HG02763 (cell line): ENCODE measurements at regions not wholly inside any gene's neighbourhood (a gene's known extent, or its start where the extent isn't known, plus 50 kb on each side); places are given as distances from the start of the nearest gene placed in this dataset.
"Not testable (repeated sequence)": the region's sequence is repeated elsewhere in the genome, so short reads cannot be mapped to it uniquely, and the experiment has no call there.

Source experiments
- ATAC-seq: cut with Tn5 transposase; IDR thresholded peaks from one replicate; pipeline ENCODE4 v1.9.1; 2021; ENCODE audit warnings: mild to moderate bottlenecking, moderate library complexity; ENCODE audit not compliant: unreplicated experiment

GRCh38 chr1:189962181-189962580, 515.5 kb downstream of the BRINP3 start:
- no peak for ATAC-seq

- ATAC-seq, result no peak
Observed at GRCh38 chr1:189970331-189971230, 507.1 kb downstream of the BRINP3 start.

DNA sequence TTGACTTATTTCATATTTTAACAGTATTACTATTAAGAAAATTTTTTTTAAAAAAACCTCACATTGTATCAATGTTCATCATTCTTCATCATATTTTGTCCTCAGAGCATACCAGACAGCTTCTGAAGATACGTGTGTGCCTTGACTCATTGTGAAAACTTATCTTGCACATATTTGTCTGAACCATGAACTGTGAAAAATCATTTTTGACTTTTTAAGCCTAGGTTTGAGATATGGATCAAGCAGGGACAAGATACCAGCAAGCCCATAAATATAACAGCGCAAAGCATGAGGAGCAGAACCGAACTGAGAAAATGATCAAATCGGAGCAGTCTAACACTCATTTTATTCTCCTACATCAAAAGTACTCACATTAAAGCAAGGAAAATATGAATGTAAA, 506.0 kb downstream of the BRINP3 start:
- no peak for ATAC-seq

DNA sequence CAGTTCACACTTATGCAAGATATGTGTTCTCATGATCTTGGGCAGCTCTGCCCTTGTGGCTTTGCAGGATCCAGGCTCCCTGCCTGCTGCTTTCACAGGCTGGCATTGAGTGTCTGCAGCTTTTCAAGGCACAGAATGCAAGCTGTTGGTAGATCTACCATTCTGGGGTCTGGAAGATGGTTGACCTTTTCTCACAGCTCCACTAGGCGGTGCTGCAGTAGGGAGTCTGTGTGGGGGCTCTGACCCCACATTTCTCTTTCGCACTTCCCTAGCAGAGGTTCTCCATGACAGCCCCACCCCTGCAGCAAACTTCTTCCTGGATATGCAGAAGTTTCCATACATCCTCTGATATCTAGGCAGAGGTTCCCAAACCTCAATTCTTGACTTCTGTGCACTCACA, 500.5 kb downstream of the BRINP3 start:
- no peak for ATAC-seq

DNA sequence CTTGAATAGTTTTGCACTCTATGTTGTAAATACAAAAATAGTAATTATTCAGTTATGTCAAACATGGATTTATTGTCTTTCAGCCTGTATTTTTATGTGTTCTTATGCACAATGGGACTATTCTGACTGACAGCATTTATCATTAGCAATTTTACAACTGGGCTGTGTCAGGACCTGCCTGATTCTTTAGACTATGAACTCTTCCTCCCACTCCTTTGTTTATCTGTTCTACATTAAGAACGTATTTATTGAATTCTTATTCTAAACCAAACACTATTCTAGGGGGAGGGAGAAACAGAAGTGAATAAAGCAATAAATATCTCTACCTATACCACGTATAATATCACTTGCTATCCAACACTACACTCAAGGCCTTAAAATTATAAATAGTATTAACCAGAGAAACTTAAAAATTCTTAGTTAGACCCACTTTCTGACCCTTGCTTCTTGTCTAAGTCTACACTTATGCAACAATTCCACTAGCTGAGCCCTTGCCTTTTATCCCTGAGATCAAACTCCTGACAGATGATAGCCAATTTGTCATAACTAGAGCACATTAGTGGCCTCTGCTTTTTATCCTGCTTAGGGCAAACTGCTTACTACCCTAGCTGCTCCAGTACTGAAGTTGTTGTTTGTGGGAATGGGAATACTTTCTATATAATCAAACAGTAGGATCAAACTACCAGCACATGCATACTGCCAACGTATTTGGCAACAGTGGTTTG, 494.3 kb downstream of the BRINP3 start:
- no peak for ATAC-seq

DNA sequence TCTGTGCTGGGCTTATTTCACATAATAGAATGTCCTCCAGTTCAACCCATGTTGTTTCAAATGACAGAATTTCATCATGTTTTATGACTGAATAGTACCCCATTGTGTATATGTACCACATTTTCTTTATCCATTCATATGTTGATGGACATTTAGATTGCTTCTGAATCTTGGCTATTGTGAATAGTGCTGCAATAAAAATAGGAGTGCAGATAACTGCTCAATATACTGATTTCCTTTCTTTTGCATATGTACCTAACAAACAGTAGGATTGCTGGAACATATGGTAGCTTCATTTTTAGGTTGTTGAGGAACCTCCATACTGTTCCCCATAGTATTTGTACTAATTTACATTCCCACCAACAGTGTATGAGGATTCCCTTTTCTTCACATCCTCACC, 491.1 kb downstream of the BRINP3 start:
- ATAC-seq, result no peak

- no peak for ATAC-seq
Observed at GRCh38 chr1:189987509-189987908, 490.2 kb downstream of the BRINP3 start.

GRCh38 chr1:189992856-189993255, 484.8 kb downstream of the BRINP3 start:
- no peak for ATAC-seq

DNA sequence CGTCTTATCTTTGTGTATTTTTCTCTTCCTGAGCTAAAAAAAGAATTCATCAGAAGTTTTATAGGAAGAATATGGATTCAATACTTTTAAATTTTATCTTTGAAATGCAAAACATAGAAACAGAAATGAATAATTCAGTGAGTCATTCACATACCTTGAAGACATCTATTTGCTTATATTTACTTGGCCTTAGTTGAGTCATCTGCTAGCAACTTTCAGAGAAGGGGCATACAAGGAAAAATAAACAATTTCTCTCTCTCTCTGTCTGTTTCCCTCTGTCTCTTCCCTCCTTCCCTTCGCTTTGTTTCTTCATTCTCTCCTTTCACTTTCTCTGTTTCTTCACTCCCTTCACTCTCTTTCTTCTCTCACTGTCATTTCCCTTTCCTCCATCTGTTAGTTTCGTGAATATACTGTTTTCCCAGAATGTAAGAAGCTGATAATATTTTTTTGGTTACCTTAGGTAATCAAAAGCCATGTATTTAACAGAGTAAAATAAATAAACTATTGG, 477.2 kb downstream of the BRINP3 start:
- ATAC-seq, result no peak

DNA sequence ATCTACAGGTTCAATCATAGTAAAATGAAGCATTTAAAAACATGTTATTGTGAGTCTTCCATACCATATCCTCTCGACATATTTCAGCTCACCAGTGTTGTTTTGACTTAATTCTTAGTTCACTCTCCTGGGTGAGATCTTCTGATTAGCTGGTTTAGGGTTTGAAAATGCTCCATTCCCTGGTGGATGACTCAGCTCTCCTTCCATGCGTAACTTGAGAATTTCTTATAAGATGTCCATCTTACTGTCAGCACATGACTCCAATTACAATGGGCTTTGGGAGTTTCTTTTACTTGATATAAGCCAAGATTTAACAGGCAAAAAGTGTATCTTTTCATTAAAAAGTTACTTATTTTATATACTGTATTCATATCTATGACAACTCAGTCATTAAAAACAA, 476.5 kb downstream of the BRINP3 start:
- no peak for ATAC-seq

DNA sequence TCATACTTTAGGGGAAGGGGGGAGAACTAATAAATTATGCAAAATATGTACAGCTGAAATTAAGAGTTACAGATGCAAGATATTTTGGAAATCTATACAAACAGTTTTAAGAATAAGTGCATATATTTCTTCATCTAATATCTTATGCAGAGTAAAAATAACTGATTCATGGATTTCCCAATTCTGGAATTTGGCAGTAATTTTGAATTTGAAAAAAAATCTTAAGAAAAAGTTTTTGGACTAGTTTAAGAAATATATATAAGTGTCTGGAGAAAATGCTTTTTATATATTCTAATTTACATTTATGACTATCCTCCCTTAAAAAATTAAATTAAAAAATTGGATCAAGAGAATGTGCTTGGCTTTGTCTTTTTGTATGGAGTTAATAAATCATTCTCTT, 474.3 kb downstream of the BRINP3 start:
- no peak for ATAC-seq

DNA sequence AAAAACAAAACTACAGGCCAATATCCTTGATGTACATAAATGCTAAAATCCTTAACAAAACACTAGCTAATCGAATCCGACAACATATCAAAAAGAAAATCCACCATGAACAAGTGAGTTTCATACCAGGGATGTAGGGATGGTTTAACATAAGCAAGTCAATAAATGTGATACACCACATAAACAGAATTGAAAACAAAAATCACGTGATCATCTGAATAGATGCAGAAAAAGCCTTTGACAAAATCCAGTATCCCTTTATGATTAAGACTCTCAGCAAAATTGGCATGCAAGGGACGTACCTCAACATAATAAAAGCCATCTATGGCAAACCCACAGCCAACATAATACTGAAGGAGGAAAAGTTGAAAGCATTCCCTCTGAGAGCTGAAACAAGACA, 466.1 kb downstream of the BRINP3 start:
- ATAC-seq, result no peak

GRCh38 chr1:190019151-190019550, 458.5 kb downstream of the BRINP3 start:
- not testable (repeated sequence) for ATAC-seq

DNA sequence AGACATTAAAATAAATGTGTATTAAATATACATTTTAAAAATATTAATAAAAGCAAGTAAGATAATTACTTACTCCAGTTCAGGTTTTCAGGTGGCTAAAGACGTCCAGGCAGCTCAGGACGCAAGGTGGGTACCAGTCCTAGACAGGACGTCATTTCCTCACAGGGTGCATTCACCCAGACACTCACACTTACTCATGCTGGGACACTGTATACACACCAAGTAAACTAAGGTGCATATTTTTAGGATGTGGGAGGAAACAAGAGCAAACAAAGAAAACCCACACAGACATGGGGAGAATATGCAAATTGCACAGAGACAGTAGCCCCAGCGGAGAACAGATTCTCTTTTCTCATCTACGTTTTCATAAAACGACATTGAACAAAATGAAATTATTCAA, 457.9 kb downstream of the BRINP3 start:
- no peak for ATAC-seq

GRCh38 chr1:190022709-190023108, 455.0 kb downstream of the BRINP3 start:
- ATAC-seq, result no peak

DNA sequence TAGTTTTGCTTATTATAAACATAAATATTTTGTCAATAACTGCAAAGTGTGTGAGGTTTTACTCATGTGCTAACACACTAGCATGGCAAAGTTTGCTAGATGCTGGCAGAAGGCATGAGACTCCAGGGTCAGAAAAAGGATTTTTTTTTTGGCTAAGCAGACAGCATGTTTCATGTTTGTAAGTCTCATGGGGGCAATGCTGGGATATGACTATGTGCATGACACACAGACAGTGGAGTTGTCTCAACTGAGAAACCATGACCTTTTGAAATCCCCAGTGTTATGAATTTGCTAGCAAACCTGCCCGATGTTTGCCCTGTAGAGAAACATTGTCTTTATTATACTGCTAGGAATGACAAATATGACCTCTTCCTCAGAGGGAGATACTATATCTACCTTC, 448.2 kb downstream of the BRINP3 start:
- ATAC-seq, result no peak

- no peak for ATAC-seq
Observed at GRCh38 chr1:190043655-190044054, 434.0 kb downstream of the BRINP3 start.

DNA sequence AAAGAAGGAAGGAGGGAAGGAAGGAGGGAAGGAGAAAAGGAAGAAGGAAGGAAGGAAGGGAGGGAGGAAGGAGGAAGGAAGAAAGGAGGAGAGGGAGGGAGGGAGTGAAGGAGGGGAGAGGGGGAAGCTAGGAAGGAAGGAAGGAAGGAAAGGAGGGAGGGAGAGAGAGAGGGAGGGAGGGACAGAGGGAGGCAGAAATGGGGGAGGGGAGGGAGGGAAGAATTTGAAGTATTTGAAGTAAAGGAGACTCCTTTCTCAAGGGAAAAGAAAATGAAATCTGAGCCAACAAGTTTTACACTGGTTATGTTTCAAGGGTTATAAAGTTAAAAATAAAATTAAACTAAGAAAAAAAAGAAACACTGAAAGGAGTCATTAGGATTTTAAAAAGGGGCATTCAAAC, 431.4 kb downstream of the BRINP3 start:
- ATAC-seq, result no peak
